ENCODE measurements at regions not wholly inside any gene's neighbourhood (a gene's known extent, or its start where the extent isn't known, plus 50 kb on each side); places are given as distances from the start of the nearest gene placed in this dataset.

GRCh38 chr2:116891191-116891590 is 923.3 kb upstream of the DDX18 start:
- H3K36me3 Mint-ChIP-seq = no peaks in the 10 kb centered on the region
- no peaks in the 10 kb centered on the region for H3K4me1 Mint-ChIP-seq
- H4K20me1 ChIP-seq (ENCODE audit: low read depth) = no peaks in the 10 kb centered on the region
- no peak overlapping the region for H3K4me3 Mint-ChIP-seq
- no peaks in the 10 kb centered on the region for H3K27me3 Mint-ChIP-seq (ENCODE audit: insufficient read depth, low read depth)
- DNase-seq (ENCODE audit: low spot score) = no peak
- no peak for TF ChIP-seq EZH2phosphoT487 (IDR thresholded peaks at IDR 0.05)
- TF ChIP-seq EZH2 (IDR thresholded peaks at IDR 0.05) = no peak
- TF ChIP-seq CTCF (IDR thresholded peaks at IDR 0.05) = no peak
- H3K36me3 ChIP-seq = no peaks in the 10 kb centered on the region
- no peak overlapping the region for H3K4me2 ChIP-seq
- H3K27ac ChIP-seq = no peak overlapping the region
- H3K4me1 ChIP-seq = no peaks in the 10 kb centered on the region
- no peak overlapping the region for H3K27ac Mint-ChIP-seq
- peaks cover 9% of the 10 kb centered on the region for H3K9me3 Mint-ChIP-seq
- H3K9ac ChIP-seq = no peak overlapping the region
- H3K79me2 ChIP-seq (ENCODE audit: low read depth) = no peaks in the 10 kb centered on the region
- no peak overlapping the region for H3K4me3 ChIP-seq
- H2AFZ ChIP-seq (replicated peaks) = no peak overlapping the region
- H3K9me3 ChIP-seq (ENCODE audit: low read depth) = no peaks in the 10 kb centered on the region
- H3K27me3 ChIP-seq = no peaks in the 10 kb centered on the region
- H3F3A ChIP-seq (ENCODE audit: low read depth) = no peaks in the 10 kb centered on the region

DNA sequence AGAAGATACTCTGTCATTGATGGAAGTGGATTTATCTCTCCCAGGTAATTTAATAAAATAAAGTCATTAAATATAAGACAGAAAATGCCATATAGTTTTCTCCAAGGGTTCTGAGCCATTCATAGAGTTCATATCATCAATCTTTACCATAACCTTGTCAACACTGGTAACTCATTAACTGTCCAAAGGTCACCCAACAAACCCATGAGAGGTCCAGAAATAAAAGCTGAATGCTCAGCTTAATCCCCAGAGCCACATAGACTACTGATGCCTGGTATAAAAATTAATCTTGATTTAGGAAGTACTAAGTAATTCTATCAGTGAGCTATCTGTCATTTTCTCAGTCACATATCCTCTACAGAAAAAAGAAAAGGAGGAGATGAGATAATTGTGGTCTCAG is 903.0 kb upstream of the DDX18 start:
- Mint-ChIP-seq H3K4me3 (no peak overlapping the region), H3K36me3 (no peaks in the 10 kb centered on the region), H3K4me1 (no peaks in the 10 kb centered on the region), H3K27ac (no peak overlapping the region), H3K27me3 (ENCODE audit: insufficient read depth, low read depth) (no peaks in the 10 kb centered on the region), H3K9me3 (no peaks in the 10 kb centered on the region)
- no peaks in the 10 kb centered on the region for H3K36me3 ChIP-seq
- H3K4me2 ChIP-seq = no peak overlapping the region
- no peak overlapping the region for H3K27ac ChIP-seq
- no peaks in the 10 kb centered on the region for H3K27me3 ChIP-seq
- H3K79me2 ChIP-seq (ENCODE audit: low read depth) = no peaks in the 10 kb centered on the region
- H3K4me1 ChIP-seq = no peaks in the 10 kb centered on the region
- H3K9me3 ChIP-seq (ENCODE audit: low read depth) = no peaks in the 10 kb centered on the region
- no peak for DNase-seq (ENCODE audit: low spot score)
- H3F3A ChIP-seq (ENCODE audit: low read depth) = no peaks in the 10 kb centered on the region
- no peak overlapping the region for H3K4me3 ChIP-seq
- TF ChIP-seq EZH2 (IDR thresholded peaks at IDR 0.05) (no peak), CTCF (IDR thresholded peaks at IDR 0.05) (no peak), EZH2phosphoT487 (IDR thresholded peaks at IDR 0.05) (no peak)
- H4K20me1 ChIP-seq (ENCODE audit: low read depth) = no peaks in the 10 kb centered on the region
- no peak overlapping the region for H2AFZ ChIP-seq (replicated peaks)
- H3K9ac ChIP-seq = no peak overlapping the region

- H3K4me1 Mint-ChIP-seq = no peaks in the 10 kb centered on the region
- Histone ChIP-seq H3F3A (ENCODE audit: low read depth) (no peaks in the 10 kb centered on the region), H3K36me3 (no peaks in the 10 kb centered on the region), H2AFZ (replicated peaks) (no peak overlapping the region), H3K27ac (no peak overlapping the region), H3K9ac (no peak overlapping the region), H4K20me1 (ENCODE audit: low read depth) (no peaks in the 10 kb centered on the region), H3K27me3 (no peaks in the 10 kb centered on the region), H3K4me3 (no peak overlapping the region), H3K9me3 (ENCODE audit: low read depth) (no peaks in the 10 kb centered on the region), H3K4me1 (no peaks in the 10 kb centered on the region), H3K4me2 (no peak overlapping the region), H3K79me2 (ENCODE audit: low read depth) (no peaks in the 10 kb centered on the region)
- H3K4me3 Mint-ChIP-seq = no peak overlapping the region
- no peaks in the 10 kb centered on the region for H3K36me3 Mint-ChIP-seq
- no peak for TF ChIP-seq CTCF (IDR thresholded peaks at IDR 0.05)
- TF ChIP-seq EZH2 (IDR thresholded peaks at IDR 0.05) = no peak
- H3K9me3 Mint-ChIP-seq = no peaks in the 10 kb centered on the region
- no peak overlapping the region for H3K27ac Mint-ChIP-seq
- no peak for DNase-seq (ENCODE audit: low spot score)
- H3K27me3 Mint-ChIP-seq (ENCODE audit: insufficient read depth, low read depth) = no peaks in the 10 kb centered on the region
Observed at GRCh38 chr2:116915673-116916072, 898.8 kb upstream of the DDX18 start.

GRCh38 chr2:116917196-116917595 is 897.3 kb upstream of the DDX18 start:
- Histone ChIP-seq H3K27ac (no peak overlapping the region), H3K9ac (no peak overlapping the region), H3K4me3 (no peak overlapping the region), H3K36me3 (no peaks in the 10 kb centered on the region), H3K27me3 (no peaks in the 10 kb centered on the region), H3K9me3 (ENCODE audit: low read depth) (no peaks in the 10 kb centered on the region), H3K79me2 (ENCODE audit: low read depth) (no peaks in the 10 kb centered on the region), H3F3A (ENCODE audit: low read depth) (no peaks in the 10 kb centered on the region), H4K20me1 (ENCODE audit: low read depth) (no peaks in the 10 kb centered on the region), H2AFZ (replicated peaks) (no peak overlapping the region), H3K4me2 (no peak overlapping the region), H3K4me1 (peaks cover 10% of the 10 kb centered on the region)
- TF ChIP-seq EZH2phosphoT487 (IDR thresholded peaks at IDR 0.05) (no peak), EZH2 (IDR thresholded peaks at IDR 0.05) (no peak), CTCF (IDR thresholded peaks at IDR 0.05) (no peak)
- H3K4me1 Mint-ChIP-seq = no peaks in the 10 kb centered on the region
- H3K36me3 Mint-ChIP-seq = no peaks in the 10 kb centered on the region
- H3K9me3 Mint-ChIP-seq = no peaks in the 10 kb centered on the region
- DNase-seq (ENCODE audit: low spot score) = no peak
- no peak overlapping the region for H3K4me3 Mint-ChIP-seq
- no peak overlapping the region for H3K27ac Mint-ChIP-seq
- no peaks in the 10 kb centered on the region for H3K27me3 Mint-ChIP-seq (ENCODE audit: insufficient read depth, low read depth)

All from neural progenitor cell (in vitro differentiated cells).